HCT116 (cell line): ENCODE measurements at regions not wholly inside any gene's neighbourhood (a gene's known extent, or its start where the extent isn't known, plus 50 kb on each side); places are given as distances from the start of the nearest gene placed in this dataset.

Experiments used
- CEBPB ChIP-seq: IDR thresholded peaks from 2 replicates; pipeline ENCODE4 v1.6.1; 2012; ENCODE audit warnings: low read depth
- EZH2phosphoT487 ChIP-seq: fragments of 200-600 bp; IDR thresholded peaks from 2 replicates; pipeline ENCODE4 v1.6.1; 2018; ENCODE audit warnings: antibody characterized with exemption, borderline replicate concordance
- POLR2A ChIP-seq: IDR thresholded peaks from 2 replicates; pipeline ENCODE4 v1.7.0; 2011; ENCODE audit warnings: borderline replicate concordance; ENCODE audit not compliant: insufficient read depth, insufficient read length; ENCODE audit errors: extremely low read depth
- POLR2AphosphoS5 ChIP-seq: IDR thresholded peaks from 2 replicates; pipeline ENCODE4 v1.6.1; 2011; ENCODE audit warnings: mild to moderate bottlenecking, low read depth, low read length, moderate library complexity
- TCF7L2 ChIP-seq: IDR thresholded peaks from 2 replicates; pipeline ENCODE4 v1.7.0; 2011; ENCODE audit warnings: borderline replicate concordance, inconsistent platforms; ENCODE audit not compliant: insufficient read depth, insufficient read length; ENCODE audit errors: extremely low read depth
- TF ChIP-seq, protein P1 (sequence below), 3 experiments: fragments of 200-600 bp in 1 of 3; sonication (generic) in 1 of 3; IDR thresholded peaks in 2 of 3; conservative IDR thresholded peaks in 1 of 3; 2 replicates each; pipeline ENCODE4 v1.5.1; 2012 to 2017; ENCODE audit warnings: low read depth in 2 of 3, low read length in 2 of 3, antibody characterized with exemption in 1 of 3, borderline replicate concordance in 1 of 3, control low read depth in 1 of 3, mild to moderate bottlenecking in 1 of 3, mixed read lengths in 1 of 3, mixed run types in 1 of 3, moderate library complexity in 1 of 3; ENCODE audit not compliant: insufficient read depth in 1 of 3
- TF ChIP-seq, protein P2 (sequence below): IDR thresholded peaks from 2 replicates; pipeline ENCODE4 v1.6.1; 2012; ENCODE audit warnings: low read depth

DNA sequence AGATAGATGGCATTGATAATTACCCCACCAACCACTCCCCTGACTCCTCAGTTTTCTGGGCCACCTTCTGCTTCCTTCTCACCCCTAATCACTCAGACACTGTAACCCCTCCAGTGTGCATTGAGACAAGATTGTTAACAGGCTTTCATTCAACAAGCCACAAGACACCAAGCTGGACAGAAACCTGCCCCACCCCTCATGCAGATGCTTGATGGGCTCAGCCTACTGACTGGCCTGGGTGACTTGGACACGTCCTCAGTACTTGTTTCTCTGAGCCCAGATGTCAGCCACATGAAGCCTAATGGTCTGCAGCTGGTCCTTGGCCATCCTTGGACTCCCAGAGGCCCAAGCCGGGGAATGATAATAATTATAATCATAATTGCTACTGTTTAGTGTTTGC, 71.4 kb upstream of the SMIM23 start:
- TF ChIP-seq, protein P1, sequence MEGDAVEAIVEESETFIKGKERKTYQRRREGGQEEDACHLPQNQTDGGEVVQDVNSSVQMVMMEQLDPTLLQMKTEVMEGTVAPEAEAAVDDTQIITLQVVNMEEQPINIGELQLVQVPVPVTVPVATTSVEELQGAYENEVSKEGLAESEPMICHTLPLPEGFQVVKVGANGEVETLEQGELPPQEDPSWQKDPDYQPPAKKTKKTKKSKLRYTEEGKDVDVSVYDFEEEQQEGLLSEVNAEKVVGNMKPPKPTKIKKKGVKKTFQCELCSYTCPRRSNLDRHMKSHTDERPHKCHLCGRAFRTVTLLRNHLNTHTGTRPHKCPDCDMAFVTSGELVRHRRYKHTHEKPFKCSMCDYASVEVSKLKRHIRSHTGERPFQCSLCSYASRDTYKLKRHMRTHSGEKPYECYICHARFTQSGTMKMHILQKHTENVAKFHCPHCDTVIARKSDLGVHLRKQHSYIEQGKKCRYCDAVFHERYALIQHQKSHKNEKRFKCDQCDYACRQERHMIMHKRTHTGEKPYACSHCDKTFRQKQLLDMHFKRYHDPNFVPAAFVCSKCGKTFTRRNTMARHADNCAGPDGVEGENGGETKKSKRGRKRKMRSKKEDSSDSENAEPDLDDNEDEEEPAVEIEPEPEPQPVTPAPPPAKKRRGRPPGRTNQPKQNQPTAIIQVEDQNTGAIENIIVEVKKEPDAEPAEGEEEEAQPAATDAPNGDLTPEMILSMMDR (IDR thresholded peaks at IDR 0.05 in 2 of 3, conservative IDR thresholded peaks at IDR 0.05 in 1 of 3; ENCODE audit: borderline replicate concordance in 1 of 3, insufficient read depth in 1 of 3, low read depth in 2 of 3, low read length in 2 of 3), result no peak
- TF ChIP-seq, protein P2, sequence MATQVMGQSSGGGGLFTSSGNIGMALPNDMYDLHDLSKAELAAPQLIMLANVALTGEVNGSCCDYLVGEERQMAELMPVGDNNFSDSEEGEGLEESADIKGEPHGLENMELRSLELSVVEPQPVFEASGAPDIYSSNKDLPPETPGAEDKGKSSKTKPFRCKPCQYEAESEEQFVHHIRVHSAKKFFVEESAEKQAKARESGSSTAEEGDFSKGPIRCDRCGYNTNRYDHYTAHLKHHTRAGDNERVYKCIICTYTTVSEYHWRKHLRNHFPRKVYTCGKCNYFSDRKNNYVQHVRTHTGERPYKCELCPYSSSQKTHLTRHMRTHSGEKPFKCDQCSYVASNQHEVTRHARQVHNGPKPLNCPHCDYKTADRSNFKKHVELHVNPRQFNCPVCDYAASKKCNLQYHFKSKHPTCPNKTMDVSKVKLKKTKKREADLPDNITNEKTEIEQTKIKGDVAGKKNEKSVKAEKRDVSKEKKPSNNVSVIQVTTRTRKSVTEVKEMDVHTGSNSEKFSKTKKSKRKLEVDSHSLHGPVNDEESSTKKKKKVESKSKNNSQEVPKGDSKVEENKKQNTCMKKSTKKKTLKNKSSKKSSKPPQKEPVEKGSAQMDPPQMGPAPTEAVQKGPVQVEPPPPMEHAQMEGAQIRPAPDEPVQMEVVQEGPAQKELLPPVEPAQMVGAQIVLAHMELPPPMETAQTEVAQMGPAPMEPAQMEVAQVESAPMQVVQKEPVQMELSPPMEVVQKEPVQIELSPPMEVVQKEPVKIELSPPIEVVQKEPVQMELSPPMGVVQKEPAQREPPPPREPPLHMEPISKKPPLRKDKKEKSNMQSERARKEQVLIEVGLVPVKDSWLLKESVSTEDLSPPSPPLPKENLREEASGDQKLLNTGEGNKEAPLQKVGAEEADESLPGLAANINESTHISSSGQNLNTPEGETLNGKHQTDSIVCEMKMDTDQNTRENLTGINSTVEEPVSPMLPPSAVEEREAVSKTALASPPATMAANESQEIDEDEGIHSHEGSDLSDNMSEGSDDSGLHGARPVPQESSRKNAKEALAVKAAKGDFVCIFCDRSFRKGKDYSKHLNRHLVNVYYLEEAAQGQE, result no peak
- TF ChIP-seq TCF7L2, result no peak
- TF ChIP-seq POLR2AphosphoS5, result no peak
- no peak for TF ChIP-seq CEBPB
- TF ChIP-seq POLR2A, result no peak
- TF ChIP-seq EZH2phosphoT487, result no peak
